HL-60 (cell line): ENCODE measurements at regions not wholly inside any gene's neighbourhood (a gene's known extent, or its start where the extent isn't known, plus 50 kb on each side); places are given as distances from the start of the nearest gene placed in this dataset.

ENCODE experiments used
- POLR2AphosphoS5 ChIP-seq: IDR thresholded peaks from 2 replicates; pipeline ENCODE4 v1.6.1; 2012; ENCODE audit warnings: low read depth
- TF ChIP-seq, protein P1 (sequence below): IDR thresholded peaks from one replicate; pipeline ENCODE4 v1.5.1; 2011; ENCODE audit warnings: low read length, control low read depth, inconsistent platforms; ENCODE audit not compliant: insufficient read depth

DNA sequence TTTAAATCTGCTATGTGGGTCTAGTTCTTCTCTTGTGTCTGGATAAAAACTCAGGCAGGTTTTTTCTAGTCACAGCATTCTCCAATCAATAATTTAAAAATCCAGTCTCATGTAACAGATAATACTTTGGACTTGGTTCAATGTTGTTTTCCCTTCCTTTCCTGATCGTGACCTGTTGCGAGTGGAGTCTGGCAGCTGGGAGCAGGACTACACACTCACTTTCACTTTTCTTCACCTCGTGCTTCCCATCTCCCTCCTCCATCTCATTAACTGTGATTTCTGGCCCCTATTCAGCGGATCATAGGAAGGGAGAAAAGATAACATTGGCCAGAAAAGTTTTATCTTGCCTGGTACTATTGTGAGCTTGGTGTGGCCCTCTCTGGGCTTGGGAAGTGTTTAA lies 96.6 kb upstream of the GATB start:
- TF ChIP-seq, protein P1, sequence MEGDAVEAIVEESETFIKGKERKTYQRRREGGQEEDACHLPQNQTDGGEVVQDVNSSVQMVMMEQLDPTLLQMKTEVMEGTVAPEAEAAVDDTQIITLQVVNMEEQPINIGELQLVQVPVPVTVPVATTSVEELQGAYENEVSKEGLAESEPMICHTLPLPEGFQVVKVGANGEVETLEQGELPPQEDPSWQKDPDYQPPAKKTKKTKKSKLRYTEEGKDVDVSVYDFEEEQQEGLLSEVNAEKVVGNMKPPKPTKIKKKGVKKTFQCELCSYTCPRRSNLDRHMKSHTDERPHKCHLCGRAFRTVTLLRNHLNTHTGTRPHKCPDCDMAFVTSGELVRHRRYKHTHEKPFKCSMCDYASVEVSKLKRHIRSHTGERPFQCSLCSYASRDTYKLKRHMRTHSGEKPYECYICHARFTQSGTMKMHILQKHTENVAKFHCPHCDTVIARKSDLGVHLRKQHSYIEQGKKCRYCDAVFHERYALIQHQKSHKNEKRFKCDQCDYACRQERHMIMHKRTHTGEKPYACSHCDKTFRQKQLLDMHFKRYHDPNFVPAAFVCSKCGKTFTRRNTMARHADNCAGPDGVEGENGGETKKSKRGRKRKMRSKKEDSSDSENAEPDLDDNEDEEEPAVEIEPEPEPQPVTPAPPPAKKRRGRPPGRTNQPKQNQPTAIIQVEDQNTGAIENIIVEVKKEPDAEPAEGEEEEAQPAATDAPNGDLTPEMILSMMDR = no peak
- TF ChIP-seq POLR2AphosphoS5 = no peak
